MM.1S (cell line): ENCODE measurements at regions not wholly inside any gene's neighbourhood (a gene's known extent, or its start where the extent isn't known, plus 50 kb on each side); places are given as distances from the start of the nearest gene placed in this dataset.

ENCODE experiments used
- DNase-seq: peaks from one replicate; pipeline ENCODE4 v3.0.0-alpha.2; 2015
- H2AFZ ChIP-seq: fragments of 300-600 bp; sonication (generic); 2 replicates; pipeline ENCODE4 v1.6.0; 2016; ENCODE audit warnings: antibody characterized with exemption, low read length
- H3F3A ChIP-seq: fragments of 300-600 bp; sonication (generic); 2 replicates; pipeline ENCODE4 v1.6.1; 2016; ENCODE audit warnings: mild to moderate bottlenecking, antibody characterized with exemption, low read length, moderate library complexity, mixed read lengths; ENCODE audit not compliant: insufficient read depth
- H3K27ac ChIP-seq: fragments of 300-600 bp; sonication (generic); 2 replicates; pipeline ENCODE4 v1.5.1; 2016; ENCODE audit warnings: mild to moderate bottlenecking, low read length
- H3K27me3 ChIP-seq: fragments of 300-600 bp; sonication (generic); replicated peaks from 2 replicates; pipeline ENCODE4 v1.6.0; 2016; ENCODE audit warnings: low read length; ENCODE audit not compliant: insufficient read depth
- H3K36me3 ChIP-seq: fragments of 300-600 bp; sonication (generic); replicated peaks from 2 replicates; pipeline ENCODE4 v1.6.1; 2016; ENCODE audit warnings: mild to moderate bottlenecking, low read length, mixed read lengths; ENCODE audit not compliant: insufficient read depth
- H3K4me1 ChIP-seq: fragments of 300-600 bp; sonication (generic); 2 replicates; pipeline ENCODE4 v1.6.1; 2016; ENCODE audit warnings: low read length, mixed read lengths
- H3K4me2 ChIP-seq: fragments of 300-600 bp; sonication (generic); 2 replicates; pipeline ENCODE4 v1.6.0; 2016; ENCODE audit warnings: low read depth, low read length
- H3K4me3 ChIP-seq: fragments of 300-600 bp; sonication (generic); 2 replicates; pipeline ENCODE4 v1.5.1; 2016; ENCODE audit warnings: low read length, mixed read lengths
- H3K79me2 ChIP-seq: fragments of 300-600 bp; sonication (generic); 2 replicates; pipeline ENCODE4 v1.6.1; 2016; ENCODE audit warnings: mixed run types, low read length, mixed read lengths
- H3K9ac ChIP-seq: fragments of 300-600 bp; sonication (generic); 2 replicates; pipeline ENCODE4 v1.6.1; 2016; ENCODE audit warnings: low read length, mixed read lengths
- H3K9me2 ChIP-seq: fragments of 300-600 bp; sonication (generic); replicated peaks from 2 replicates; pipeline ENCODE4 v1.6.1; 2016; ENCODE audit warnings: mild to moderate bottlenecking, low read length, mixed read lengths; ENCODE audit not compliant: insufficient read depth
- H3K9me3 ChIP-seq: fragments of 300-600 bp; sonication (generic); replicated peaks from 2 replicates; pipeline ENCODE4 v1.6.1; 2016; ENCODE audit warnings: mild to moderate bottlenecking, low read length, mixed read lengths; ENCODE audit not compliant: insufficient read depth
- H4K20me1 ChIP-seq: fragments of 300-600 bp; sonication (generic); 2 replicates; pipeline ENCODE4 v1.6.1; 2016; ENCODE audit warnings: mild to moderate bottlenecking, low read length, moderate library complexity, mixed read lengths; ENCODE audit not compliant: insufficient read depth
- CTCF ChIP-seq: fragments of 300-600 bp; sonication (generic); IDR thresholded peaks from 2 replicates; pipeline ENCODE4 v1.5.1; 2016; ENCODE audit warnings: antibody characterized with exemption, low read length, mixed read lengths
- EZH2 ChIP-seq: fragments of 300-600 bp; sonication (generic); optimal IDR thresholded peaks from 2 replicates; pipeline ENCODE3; 2017; ENCODE audit warnings: low read depth, mild to moderate bottlenecking, antibody characterized with exemption, low read length, mixed read lengths
- EZH2phosphoT487 ChIP-seq: fragments of 300-600 bp; sonication (generic); IDR thresholded peaks from 2 replicates; pipeline ENCODE4 v1.6.1; 2018; ENCODE audit warnings: antibody characterized with exemption, low read length

GRCh38 chr3:84789961-84790360, 168.8 kb upstream of the CADM2 start:
- Histone ChIP-seq H2AFZ (no peak overlapping the region), H3K9ac (no peak overlapping the region), H3K27ac (no peak overlapping the region), H3K9me2 (no peaks in the 10 kb centered on the region), H3F3A (no peaks in the 10 kb centered on the region), H3K4me3 (no peak overlapping the region), H3K36me3 (no peaks in the 10 kb centered on the region), H3K4me2 (no peak overlapping the region), H3K4me1 (no peaks in the 10 kb centered on the region), H3K27me3 (no peaks in the 10 kb centered on the region), H3K79me2 (no peaks in the 10 kb centered on the region), H4K20me1 (no peaks in the 10 kb centered on the region), H3K9me3 (no peaks in the 10 kb centered on the region)
- DNase-seq = no peak
- TF ChIP-seq EZH2phosphoT487 (no peak), CTCF (no peak), EZH2 (no peak)

GRCh38 chr3:84806958-84807357, 151.8 kb upstream of the CADM2 start:
- H3K27me3 ChIP-seq = no peaks in the 10 kb centered on the region
- H4K20me1 ChIP-seq = no peaks in the 10 kb centered on the region
- no peaks in the 10 kb centered on the region for H3K9me3 ChIP-seq
- no peak overlapping the region for H3K4me3 ChIP-seq
- no peak overlapping the region for H3K4me2 ChIP-seq
- no peaks in the 10 kb centered on the region for H3K79me2 ChIP-seq
- no peaks in the 10 kb centered on the region for H3K9me2 ChIP-seq
- no peaks in the 10 kb centered on the region for H3F3A ChIP-seq
- DNase-seq = no peak
- TF ChIP-seq CTCF (no peak), EZH2 (no peak), EZH2phosphoT487 (no peak)
- H3K36me3 ChIP-seq = no peaks in the 10 kb centered on the region
- no peak overlapping the region for H3K9ac ChIP-seq
- no peaks in the 10 kb centered on the region for H3K4me1 ChIP-seq
- no peak overlapping the region for H3K27ac ChIP-seq
- H2AFZ ChIP-seq = no peak overlapping the region

GRCh38 chr3:84820126-84820525, 138.7 kb upstream of the CADM2 start:
- no peak for DNase-seq
- H4K20me1 ChIP-seq = no peaks in the 10 kb centered on the region

More at GRCh38 chr3:84820126-84820525, 138.7 kb upstream of the CADM2 start:
- Histone ChIP-seq H3K4me3 (no peak overlapping the region), H3K27me3 (no peaks in the 10 kb centered on the region), H3K4me1 (no peaks in the 10 kb centered on the region), H2AFZ (no peak overlapping the region), H3K4me2 (no peak overlapping the region), H3K9me2 (no peaks in the 10 kb centered on the region), H3K36me3 (no peaks in the 10 kb centered on the region), H3K79me2 (no peaks in the 10 kb centered on the region), H3K9ac (no peak overlapping the region), H3F3A (no peaks in the 10 kb centered on the region), H3K9me3 (no peaks in the 10 kb centered on the region), H3K27ac (no peak overlapping the region)
- no peak for TF ChIP-seq EZH2
- TF ChIP-seq CTCF = no peak
- TF ChIP-seq EZH2phosphoT487 = no peak
